Astrocyte of the spinal cord (primary cell): ENCODE measurements at regions not wholly inside any gene's neighbourhood (a gene's known extent, or its start where the extent isn't known, plus 50 kb on each side); places are given as distances from the start of the nearest gene placed in this dataset.

Source experiments
- DNase-seq: peaks from one replicate; pipeline ENCODE4 v3.0.0; 2011; ENCODE audit warnings: low read depth, low spot score
- H3K4me3 ChIP-seq: 2 replicates; pipeline ENCODE4 v1.5.1; 2011; ENCODE audit warnings: low read depth, mild to moderate bottlenecking, low read length, moderate library complexity
- in situ Hi-C: cut with HindIII; loops from 2 replicates; pipeline ENCODE4 v1.10.0; 2017; ENCODE audit warnings: low sequenced_read_pairs
- TF ChIP-seq, protein P1 (sequence below): IDR thresholded peaks from 2 replicates; pipeline ENCODE4 v1.5.1; 2012; ENCODE audit warnings: low read depth, mild to moderate bottlenecking, low read length, inconsistent platforms

DNA sequence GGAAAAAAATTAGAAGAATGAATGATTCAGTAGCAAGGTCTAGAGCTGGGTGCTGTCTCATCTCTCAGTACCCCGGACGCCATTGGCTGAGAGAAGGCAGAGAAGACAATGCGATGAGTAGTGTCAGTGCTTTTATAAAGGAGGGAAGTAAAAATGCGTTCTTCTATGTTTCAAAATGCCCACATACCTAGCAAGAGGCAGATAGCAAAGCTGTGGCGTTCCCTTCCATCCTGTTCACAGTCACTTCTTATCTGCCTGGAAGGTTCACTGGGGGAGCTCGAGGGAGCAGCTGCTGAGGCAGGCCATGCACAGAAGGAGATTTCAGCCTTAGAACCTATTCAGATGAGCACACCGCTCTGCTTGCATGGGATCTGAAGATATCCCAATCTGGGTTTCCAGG lies 234.0 kb downstream of the RPLP1 start:
- TF ChIP-seq, protein P1, sequence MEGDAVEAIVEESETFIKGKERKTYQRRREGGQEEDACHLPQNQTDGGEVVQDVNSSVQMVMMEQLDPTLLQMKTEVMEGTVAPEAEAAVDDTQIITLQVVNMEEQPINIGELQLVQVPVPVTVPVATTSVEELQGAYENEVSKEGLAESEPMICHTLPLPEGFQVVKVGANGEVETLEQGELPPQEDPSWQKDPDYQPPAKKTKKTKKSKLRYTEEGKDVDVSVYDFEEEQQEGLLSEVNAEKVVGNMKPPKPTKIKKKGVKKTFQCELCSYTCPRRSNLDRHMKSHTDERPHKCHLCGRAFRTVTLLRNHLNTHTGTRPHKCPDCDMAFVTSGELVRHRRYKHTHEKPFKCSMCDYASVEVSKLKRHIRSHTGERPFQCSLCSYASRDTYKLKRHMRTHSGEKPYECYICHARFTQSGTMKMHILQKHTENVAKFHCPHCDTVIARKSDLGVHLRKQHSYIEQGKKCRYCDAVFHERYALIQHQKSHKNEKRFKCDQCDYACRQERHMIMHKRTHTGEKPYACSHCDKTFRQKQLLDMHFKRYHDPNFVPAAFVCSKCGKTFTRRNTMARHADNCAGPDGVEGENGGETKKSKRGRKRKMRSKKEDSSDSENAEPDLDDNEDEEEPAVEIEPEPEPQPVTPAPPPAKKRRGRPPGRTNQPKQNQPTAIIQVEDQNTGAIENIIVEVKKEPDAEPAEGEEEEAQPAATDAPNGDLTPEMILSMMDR, result no peak
- no peak overlapping the region for H3K4me3 ChIP-seq
- in situ Hi-C loops, result no loop called here
- no peak for DNase-seq

DNA sequence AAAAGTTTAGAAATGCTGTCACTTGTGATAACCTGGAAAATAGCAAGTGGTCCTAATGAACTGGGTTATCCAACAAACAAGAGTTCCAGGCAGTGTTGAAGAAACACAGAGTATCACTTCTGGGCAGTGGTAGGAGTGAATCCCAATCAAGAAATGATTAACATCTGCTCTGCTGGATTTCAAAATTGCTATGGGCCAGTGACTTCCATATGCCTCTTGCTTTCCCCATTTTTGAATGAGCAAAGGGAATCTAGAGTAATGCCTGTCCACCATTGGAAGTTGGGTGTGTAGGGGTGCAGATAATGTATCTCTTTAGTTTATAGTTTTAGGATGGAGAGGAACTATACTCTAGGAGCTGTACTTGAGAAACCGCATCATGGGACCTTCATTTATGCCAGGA lies 236.5 kb downstream of the RPLP1 start:
- in situ Hi-C loops, result no loop called here
- TF ChIP-seq, protein P1, result no peak
- no peak for DNase-seq

DNA sequence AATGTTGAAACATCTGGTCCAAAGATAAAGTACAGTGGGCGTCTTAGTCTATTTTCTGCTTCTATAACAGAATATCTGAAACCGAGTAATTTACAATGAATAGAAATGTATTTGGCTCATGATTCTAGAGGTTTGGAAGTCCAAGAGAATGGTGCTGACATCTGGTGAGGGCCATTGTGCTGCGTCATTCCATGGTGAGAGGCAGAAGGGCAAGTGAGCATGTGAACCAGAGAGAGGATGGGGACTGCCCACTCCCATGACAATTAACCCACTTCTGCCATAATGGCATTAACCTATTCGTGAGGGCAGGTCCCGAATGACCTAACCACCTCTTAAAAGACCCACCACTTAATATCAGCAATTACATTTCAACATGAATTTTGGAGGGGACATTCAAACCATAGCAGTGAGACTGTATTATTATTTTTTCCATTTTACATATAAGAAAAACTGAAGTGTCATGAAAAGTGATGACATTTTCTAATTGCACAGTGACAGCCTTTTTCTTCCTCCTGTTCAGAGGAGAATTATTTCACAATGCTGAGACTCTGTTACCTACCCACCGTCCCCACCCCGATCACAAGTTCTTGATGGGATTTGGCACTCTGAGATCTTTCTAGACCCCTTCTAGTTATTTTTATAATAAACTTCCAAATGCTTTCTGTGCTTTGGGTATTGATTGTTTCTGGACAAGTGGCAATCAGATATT lies 238.8 kb downstream of the RPLP1 start:
- TF ChIP-seq, protein P1, result no peak
- H3K4me3 ChIP-seq, result no peak overlapping the region
- in situ Hi-C loops, result no loop called here
- no peak for DNase-seq

More for the DNA sequence above, 236.5 kb downstream of the RPLP1 start:
- H3K4me3 ChIP-seq, result no peak overlapping the region

DNA sequence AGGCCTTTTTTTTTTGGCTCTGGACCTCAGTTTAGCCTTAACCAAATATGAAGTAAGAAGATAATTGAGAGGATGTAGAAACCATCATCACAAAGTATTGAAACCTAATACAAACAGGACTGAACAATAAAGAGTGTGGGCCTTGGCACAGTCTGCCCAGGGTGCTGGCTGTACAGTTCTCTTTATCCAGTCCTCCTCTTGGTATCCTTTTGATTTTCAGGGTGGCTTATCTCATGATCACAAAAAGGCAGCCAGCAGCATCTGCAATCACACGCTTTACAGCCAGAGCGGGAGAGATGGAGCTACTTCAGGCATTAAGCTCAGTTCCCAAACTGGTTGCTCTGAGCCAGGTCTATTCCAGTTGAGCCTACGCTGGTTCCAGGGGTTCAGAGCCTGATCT lies 239.7 kb downstream of the RPLP1 start:
- in situ Hi-C loops, result no loop called here
- TF ChIP-seq, protein P1, result no peak

GRCh38 chr15:69693059-69693458 lies 240.4 kb downstream of the RPLP1 start:
- no peak for DNase-seq
- in situ Hi-C loops, result no loop called here
- TF ChIP-seq, protein P1, result no peak
- H3K4me3 ChIP-seq, result no peak overlapping the region

More for the DNA sequence above, 239.7 kb downstream of the RPLP1 start:
- DNase-seq, result no peak
- no peak overlapping the region for H3K4me3 ChIP-seq

DNA sequence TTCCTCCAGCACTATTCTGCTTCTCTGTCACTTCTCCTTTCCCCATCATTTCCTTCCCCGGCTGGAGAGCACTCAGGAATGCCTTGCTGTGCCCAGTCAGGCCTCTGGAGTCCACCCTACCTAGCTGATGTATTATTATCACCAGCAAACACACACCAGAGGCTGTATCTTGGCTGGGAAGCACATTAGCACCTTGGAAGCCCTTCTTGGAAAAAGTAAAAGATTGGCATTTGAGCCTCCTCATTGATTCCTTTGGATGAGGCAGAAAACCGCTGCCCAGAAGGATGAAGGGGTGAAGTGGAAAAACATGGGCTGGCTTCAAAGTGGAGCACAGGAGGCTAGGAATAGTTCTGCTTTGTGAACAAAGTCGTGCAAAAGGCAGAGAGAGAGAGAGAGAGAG lies 244.3 kb downstream of the RPLP1 start:
- TF ChIP-seq, protein P1, result no peak
- no peak overlapping the region for H3K4me3 ChIP-seq
- in situ Hi-C loops, result no loop called here
- DNase-seq, result no peak

DNA sequence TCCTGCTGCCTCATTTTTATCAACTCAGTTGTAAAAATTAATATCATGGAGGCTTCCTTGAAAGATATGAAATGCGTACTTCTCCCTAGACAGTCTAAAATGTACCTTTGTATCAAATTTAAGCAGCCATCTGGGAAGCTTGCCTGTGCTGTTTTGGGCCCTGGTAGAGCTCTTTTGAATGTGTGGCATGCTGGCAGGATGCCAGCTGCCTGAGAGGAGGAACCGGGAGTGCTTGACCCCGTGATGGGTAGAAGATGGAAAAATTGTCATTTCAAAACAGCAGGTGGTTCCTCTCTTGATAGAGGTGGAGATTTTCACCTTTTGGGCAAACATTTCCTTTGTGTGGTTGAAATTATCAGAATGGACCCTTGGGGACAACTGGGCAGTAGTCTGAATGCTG lies 245.3 kb downstream of the RPLP1 start:
- TF ChIP-seq, protein P1, result no peak
- in situ Hi-C loops, result no loop called here
- no peak overlapping the region for H3K4me3 ChIP-seq
- DNase-seq, result no peak
